Ovary (tissue), 7 donors: ENCODE measurements at regions not wholly inside any gene's neighbourhood (a gene's known extent, or its start where the extent isn't known, plus 50 kb on each side); places are given as distances from the start of the nearest gene placed in this dataset.

ENCODE experiments used
- DNase-seq, 5 donors: peaks; one replicate each; pipeline ENCODE4 v3.0.0-alpha.2; 2019 to 2020
- H3K27ac ChIP-seq, 2 donors: fragments of 200-600 bp; one replicate each; pipeline versions ENCODE4 v1.5.1 to v1.8.0; 2019 to 2022
- H3K27me3 ChIP-seq: fragments of 200-600 bp; one replicate; pipeline ENCODE4 v1.8.0; 2022
- H3K36me3 ChIP-seq: fragments of 200-600 bp; sonication (generic); one replicate; pipeline ENCODE4 v1.5.1; 2019
- H3K4me1 ChIP-seq: one replicate; pipeline ENCODE4 v1.8.1; 2013; ENCODE audit warnings: mild to moderate bottlenecking, moderate library complexity; ENCODE audit not compliant: insufficient read depth
- H3K4me3 ChIP-seq: fragments of 200-600 bp; sonication (generic); one replicate; pipeline ENCODE4 v1.5.1; 2017
- H3K9me3 ChIP-seq, 2 donors: fragments of 200-600 bp in 1 of 2; sonication (generic) in 1 of 2; one replicate each; pipeline versions ENCODE4 v1.5.1 to v1.8.1; 2013 to 2019; ENCODE audit warnings: mild to moderate bottlenecking in 1 of 2, moderate library complexity in 1 of 2
- CTCF ChIP-seq, 3 donors: fragments of 450-650 bp in 2 of 3; fragments of 200-600 bp in 1 of 3; IDR thresholded peaks; one replicate each; pipeline versions ENCODE4 v1.5.1 to v1.8.0; 2016 to 2022; ENCODE audit warnings: antibody characterized with exemption in 3 of 3, mild to moderate bottlenecking in 1 of 3
- EP300 ChIP-seq: sonication (generic); formaldehyde crosslinking; IDR thresholded peaks from one replicate; pipeline ENCODE4 v1.6.1; 2017; ENCODE audit warnings: antibody characterized with exemption
- POLR2A ChIP-seq: fragments of 450-650 bp; IDR thresholded peaks from one replicate; pipeline ENCODE4 v1.6.1; 2017; ENCODE audit warnings: antibody characterized with exemption, mild to moderate bottlenecking, moderate library complexity
- WGBS, 3 donors: extraction: QIAGEN DNeasy Blood & Tissue Kit in 1 of 3; methylation state at CpG; one replicate each; pipeline versions ENCODE4 v1.1.5 to v1.1.7; 2013 to 2017; 5-methylcytosine and 5-hydroxymethylcytosine counted together
- intact Hi-C, 4 donors: fragments of 100-400 bp; cut with DNase I; formaldehyde crosslinking; loops; one replicate each; pipeline versions ENCODE4 v1.11.0 to v1.15.1; 2022 to 2023
- donor health status: DM: no; HTN: no; CAD: no; lungs with moderate emphysema.
- donor health status: DM: no; HTN: no; CAD: no.
- donor health status: Bipolar disorder and iron deficiency.
- donor health status: DM: no; HTN: no; CAD: no.
- donor health status: DM: yes; HTN: yes; CAD: no.

- H3K4me1 ChIP-seq, result no peaks in the 10 kb centered on the region
- WGBS, 3 donors, result 81 to 93% (median 85%) methylated on average over 1 of the region's 1 CpG
- no peak for TF ChIP-seq CTCF (IDR thresholded peaks at IDR 0.05)
- TF ChIP-seq EP300, result no peak
- no peak for TF ChIP-seq POLR2A
- H3K36me3 ChIP-seq, result no peaks in the 10 kb centered on the region
- H3K9me3 ChIP-seq, result no peaks in the 10 kb centered on the region
- intact Hi-C loops, result no loop called here
- H3K27ac ChIP-seq, result no peak overlapping the region
- H3K27me3 ChIP-seq, result no peaks in the 10 kb centered on the region
- DNase-seq, result no peak
- no peak overlapping the region for H3K4me3 ChIP-seq
Measured at GRCh38 chr13:104431895-104432294, 1365.7 kb upstream of the SLC10A2 start.

- Histone ChIP-seq H3K4me3 (no peak overlapping the region), H3K36me3 (no peaks in the 10 kb centered on the region), H3K27me3 (no peaks in the 10 kb centered on the region), H3K4me1 (no peaks in the 10 kb centered on the region), H3K9me3 (no peaks in the 10 kb centered on the region), H3K27ac (no peak overlapping the region)
- 87 to 91% (median 90%) methylated on average over 4 of the region's 4 CpGs for WGBS, 3 donors
- DNase-seq, result no peak
- TF ChIP-seq EP300 (no peak), POLR2A (no peak), CTCF (IDR thresholded peaks at IDR 0.05) (no peak)
- intact Hi-C loops, result no loop called here
Measured at GRCh38 chr13:104426435-104426834, 1360.2 kb upstream of the SLC10A2 start.

GRCh38 chr13:104422668-104423067 lies 1356.5 kb upstream of the SLC10A2 start:
- TF ChIP-seq CTCF (IDR thresholded peaks at IDR 0.05), result no peak
- TF ChIP-seq EP300, result no peak
- no peak for TF ChIP-seq POLR2A
- no peak overlapping the region for H3K4me3 ChIP-seq
- H3K9me3 ChIP-seq, result no peaks in the 10 kb centered on the region
- no peaks in the 10 kb centered on the region for H3K27me3 ChIP-seq
- DNase-seq, result no peak
- intact Hi-C loops, result no loop called here
- WGBS, 3 donors, result 78 to 85% (median 83%) methylated on average over 4 of the region's 4 CpGs
- no peaks in the 10 kb centered on the region for H3K4me1 ChIP-seq
- H3K27ac ChIP-seq, result no peak overlapping the region
- no peaks in the 10 kb centered on the region for H3K36me3 ChIP-seq

GRCh38 chr13:104416973-104417372 lies 1350.8 kb upstream of the SLC10A2 start:
- TF ChIP-seq POLR2A (no peak), CTCF (IDR thresholded peaks at IDR 0.05) (no peak), EP300 (no peak)
- Histone ChIP-seq H3K36me3 (no peaks in the 10 kb centered on the region), H3K27ac (no peak overlapping the region), H3K27me3 (no peaks in the 10 kb centered on the region), H3K4me1 (no peaks in the 10 kb centered on the region), H3K4me3 (no peak overlapping the region), H3K9me3 (no peaks in the 10 kb centered on the region)
- no peak for DNase-seq
- 71 to 82% (median 81%) methylated on average over 1 of the region's 1 CpG for WGBS, 3 donors
- intact Hi-C loops, result no loop called here

GRCh38 chr13:104414771-104415170 lies 1348.6 kb upstream of the SLC10A2 start:
- DNase-seq, result no peak

More at GRCh38 chr13:104414771-104415170, 1348.6 kb upstream of the SLC10A2 start:
- H3K9me3 ChIP-seq, result no peaks in the 10 kb centered on the region
- H3K4me3 ChIP-seq, result no peak overlapping the region
- TF ChIP-seq CTCF (IDR thresholded peaks at IDR 0.05), result no peak
- no peak for TF ChIP-seq POLR2A
- no peak for TF ChIP-seq EP300
- no peak overlapping the region for H3K27ac ChIP-seq
- no peaks in the 10 kb centered on the region for H3K4me1 ChIP-seq
- no peaks in the 10 kb centered on the region for H3K27me3 ChIP-seq
- H3K36me3 ChIP-seq, result no peaks in the 10 kb centered on the region
- 54 to 64% (median 58%) methylated on average over 4 of the region's 4 CpGs for WGBS, 3 donors
- intact Hi-C loops, result no loop called here
